Activated CD4-positive, alpha-beta T cell treated with anti-CD3 and anti-CD28 coated beads for 24 hours (primary cell): ENCODE measurements at regions not wholly inside any gene's neighbourhood (a gene's known extent, or its start where the extent isn't known, plus 50 kb on each side); places are given as distances from the start of the nearest gene placed in this dataset.

ENCODE experiments used
- DNase-seq, 2 donors: peaks; one replicate each; pipeline ENCODE4 v3.0.0-alpha.2; 2020; ENCODE audit warnings: low read depth in 2 of 2

GRCh38 chr2:82508702-82509101, 1950.4 kb downstream of the SUCLG1 start:
- no peak for DNase-seq

- no peak for DNase-seq
Measured at GRCh38 chr2:82507657-82508056, 1951.4 kb downstream of the SUCLG1 start.

GRCh38 chr2:82501217-82501616, 1957.9 kb downstream of the SUCLG1 start:
- no peak for DNase-seq

DNA sequence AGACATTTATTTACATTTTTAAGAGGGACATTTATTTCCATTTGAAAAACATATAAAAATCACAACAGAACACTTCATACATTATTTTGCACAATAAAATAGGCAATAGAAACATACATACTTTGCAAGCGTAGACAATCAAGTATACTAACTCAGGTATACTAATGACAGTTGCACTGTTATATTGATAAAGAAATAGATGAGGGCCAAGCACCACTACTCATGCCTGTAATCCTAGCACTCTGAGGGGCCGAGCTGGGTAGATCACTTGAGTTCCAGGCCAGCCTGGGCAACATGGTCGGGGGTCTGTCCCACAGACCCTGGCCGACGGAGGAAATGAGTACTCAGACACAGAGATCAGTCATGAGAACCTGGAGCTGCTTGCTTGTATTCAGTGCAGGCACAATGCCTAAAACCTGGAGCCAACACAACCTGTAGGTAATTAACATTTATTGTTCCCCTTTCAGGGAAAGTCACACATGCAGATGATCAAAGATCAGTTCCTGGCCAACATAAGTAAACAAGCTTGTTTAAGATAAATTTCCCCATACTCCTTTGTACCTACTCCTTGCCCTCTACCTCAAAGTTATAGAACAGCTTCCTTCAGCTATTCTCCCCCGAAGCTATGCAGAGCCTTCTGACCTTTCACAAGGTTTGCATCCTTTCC, 1960.2 kb downstream of the SUCLG1 start:
- no peak for DNase-seq

GRCh38 chr2:82494739-82495138, 1964.3 kb downstream of the SUCLG1 start:
- DNase-seq: no peak

DNA sequence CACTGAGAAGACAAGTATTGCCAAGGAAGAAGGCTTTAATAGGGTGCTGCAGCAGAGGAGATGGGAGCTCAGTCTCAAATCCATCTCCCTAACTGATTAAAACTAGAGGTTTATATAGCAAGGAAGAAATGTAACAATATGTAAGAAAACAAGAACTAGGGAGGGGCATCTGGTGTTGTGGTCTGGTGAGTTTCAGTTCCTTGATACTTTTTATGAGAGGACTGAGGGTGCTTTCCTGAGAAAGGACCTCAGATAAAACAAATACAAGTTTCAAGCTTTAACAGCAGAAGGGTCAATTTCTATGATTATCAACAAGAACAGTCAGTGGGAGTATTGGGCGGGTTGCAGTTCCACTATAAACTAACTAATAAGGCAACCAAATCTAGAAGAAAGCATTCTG, 1967.5 kb downstream of the SUCLG1 start:
- no peak for DNase-seq

GRCh38 chr2:82487354-82487753, 1971.7 kb downstream of the SUCLG1 start:
- no peak for DNase-seq

DNA sequence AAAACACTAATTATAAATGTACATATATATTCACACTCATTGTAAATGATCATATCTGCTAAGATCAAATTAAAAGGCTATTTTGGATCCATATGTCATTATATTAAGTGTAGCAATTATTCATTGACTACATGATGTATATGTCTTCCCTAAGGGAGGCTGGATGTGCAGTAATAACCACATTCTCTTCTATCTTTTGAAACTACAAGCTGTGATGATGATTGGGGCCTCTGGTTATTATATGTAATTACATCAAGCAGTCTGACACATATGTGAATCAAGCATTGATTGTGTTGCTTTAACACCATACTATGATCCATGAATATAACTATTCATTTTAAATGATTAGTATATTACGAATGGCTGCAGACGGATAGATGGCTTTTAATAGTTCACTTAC, 1973.4 kb downstream of the SUCLG1 start:
- DNase-seq: no peak

DNA sequence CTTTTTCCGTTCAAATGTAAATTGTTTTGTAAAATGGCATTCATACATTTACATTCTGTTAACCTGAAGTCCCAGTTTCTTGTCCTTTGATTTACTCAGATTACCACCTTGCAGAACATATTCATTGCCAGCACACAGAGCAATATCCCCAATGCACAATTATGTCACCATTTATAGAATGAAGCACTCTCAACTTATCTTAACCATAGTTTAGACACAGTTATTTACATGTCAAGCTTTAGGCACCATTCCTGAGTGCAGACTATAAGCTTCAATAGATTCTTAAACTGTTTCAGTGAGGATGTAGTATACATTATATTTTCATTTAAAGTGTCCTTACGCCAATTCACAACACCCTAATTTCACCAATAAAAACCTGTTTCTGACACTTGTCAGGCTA, 1977.9 kb downstream of the SUCLG1 start:
- DNase-seq: no peak

DNA sequence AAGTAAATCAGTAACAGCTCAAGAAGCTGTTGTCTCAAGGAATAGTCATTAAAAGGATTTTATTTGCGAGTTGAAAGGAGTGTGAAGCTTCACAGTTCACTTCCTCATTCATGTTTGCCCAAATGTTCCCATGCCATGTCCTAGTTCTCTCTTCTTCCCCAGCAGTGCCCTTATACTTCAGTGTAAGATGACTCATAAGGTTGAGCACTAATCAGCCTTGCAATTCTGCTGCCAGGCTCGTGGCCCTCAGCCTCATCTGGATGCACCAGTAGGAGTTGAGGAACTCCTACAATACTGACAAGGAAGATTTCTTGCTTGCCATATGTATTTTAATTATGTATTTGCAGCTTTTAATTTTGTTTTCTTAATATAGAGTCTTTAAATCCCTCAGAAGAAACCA, 1980.4 kb downstream of the SUCLG1 start:
- no peak for DNase-seq

DNA sequence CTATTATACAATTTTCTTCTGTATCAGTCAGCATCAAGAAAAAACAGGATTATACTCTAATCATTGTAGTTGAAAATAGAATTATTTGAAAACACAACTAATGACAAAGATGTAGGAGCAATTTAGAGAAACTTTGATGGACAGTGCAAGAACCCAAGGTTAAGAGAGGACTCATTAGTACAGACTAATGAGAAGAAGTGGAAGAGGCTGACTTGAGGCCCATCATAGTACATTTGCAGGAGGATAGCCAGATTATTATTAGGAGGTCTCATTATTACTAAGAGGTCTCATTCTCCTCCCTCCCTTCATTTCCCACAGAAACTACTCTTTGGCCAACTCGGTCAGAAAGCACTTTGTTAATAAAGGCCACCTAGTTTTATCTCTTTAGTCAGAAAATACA, 1983.0 kb downstream of the SUCLG1 start:
- DNase-seq: no peak

DNA sequence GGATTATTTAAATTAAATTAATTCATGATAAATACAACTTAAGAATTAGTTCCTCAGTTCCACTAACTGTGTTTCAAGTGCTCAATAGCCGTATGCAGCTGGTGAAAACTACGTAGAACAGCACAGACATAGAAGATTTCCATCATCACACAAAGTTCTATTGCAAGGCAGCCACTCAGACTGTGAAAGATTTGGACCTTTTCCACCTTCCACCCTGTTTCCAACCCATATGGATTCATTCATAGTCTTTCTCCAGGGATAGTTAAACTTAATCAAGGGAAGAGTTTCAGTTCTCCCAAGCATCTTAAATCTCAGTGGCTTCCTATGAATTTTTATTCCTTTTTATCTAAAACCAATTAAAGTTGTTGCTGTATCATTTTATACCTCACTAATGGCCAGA, 2030.8 kb downstream of the SUCLG1 start:
- no peak for DNase-seq

GRCh38 chr2:82412021-82412420, 2047.1 kb downstream of the SUCLG1 start:
- no peak for DNase-seq

DNA sequence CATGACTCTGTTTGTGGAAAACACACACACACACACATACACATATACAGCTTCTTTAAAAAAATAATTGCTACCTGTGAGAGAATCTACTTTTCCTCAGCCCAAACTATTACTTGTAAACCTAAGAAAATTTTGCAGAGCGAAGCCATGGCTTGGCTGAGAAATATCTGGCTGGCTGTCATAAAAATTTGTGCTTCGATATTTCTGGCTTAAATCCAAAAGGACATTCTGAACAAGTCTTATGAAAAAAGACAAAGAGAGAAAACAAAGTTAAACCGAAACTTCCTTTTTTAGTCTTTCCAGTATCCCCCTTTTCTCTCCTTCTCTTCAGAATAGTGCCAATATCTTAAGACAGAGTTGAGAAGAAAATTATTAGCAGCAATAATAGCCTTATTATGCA, 2048.0 kb downstream of the SUCLG1 start:
- DNase-seq: no peak

- DNase-seq: no peak
Measured at GRCh38 chr2:82395531-82395930, 2063.5 kb downstream of the SUCLG1 start.

GRCh38 chr2:82391386-82391785, 2067.7 kb downstream of the SUCLG1 start:
- no peak for DNase-seq

- DNase-seq: no peak
Measured at GRCh38 chr2:82355622-82356021, 2051.1 kb upstream of the LRRTM1 start.

DNA sequence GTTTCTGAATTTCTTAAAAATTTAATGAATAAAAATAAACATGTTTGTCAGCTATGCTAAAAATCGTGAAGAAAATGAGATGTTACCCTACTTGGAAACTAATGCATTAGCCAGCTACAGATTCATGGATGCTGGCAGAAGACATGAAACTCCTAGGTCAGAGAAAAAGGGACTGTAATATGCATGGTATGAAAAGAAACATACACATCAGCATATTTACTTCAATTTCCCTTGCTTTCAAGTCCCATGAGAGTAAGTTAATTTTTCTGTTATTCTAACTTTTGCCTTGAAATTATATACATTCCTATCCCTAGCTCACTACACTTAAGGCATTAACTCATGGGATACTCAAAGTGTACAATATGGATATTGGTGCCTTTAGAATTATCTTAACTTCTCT, 2041.4 kb upstream of the LRRTM1 start:
- DNase-seq: no peak

DNA sequence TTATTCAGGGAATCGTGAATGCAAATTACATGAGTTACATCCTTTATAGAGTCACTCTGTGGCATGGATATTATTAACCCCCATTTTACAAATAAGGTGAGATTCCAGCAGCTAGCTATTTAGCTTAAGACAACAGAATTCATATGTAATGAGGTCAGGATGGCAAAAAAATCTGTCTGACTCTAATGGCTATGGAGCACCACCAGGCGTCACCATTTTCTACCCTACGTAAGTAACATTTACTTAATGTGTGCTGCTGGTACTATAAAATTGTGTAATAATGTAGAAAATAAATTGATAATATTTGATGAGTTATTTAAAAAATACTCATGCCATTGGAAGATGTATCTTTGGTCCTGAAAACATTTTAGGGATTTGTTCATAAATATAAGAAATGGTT, 2040.1 kb upstream of the LRRTM1 start:
- DNase-seq: no peak

DNA sequence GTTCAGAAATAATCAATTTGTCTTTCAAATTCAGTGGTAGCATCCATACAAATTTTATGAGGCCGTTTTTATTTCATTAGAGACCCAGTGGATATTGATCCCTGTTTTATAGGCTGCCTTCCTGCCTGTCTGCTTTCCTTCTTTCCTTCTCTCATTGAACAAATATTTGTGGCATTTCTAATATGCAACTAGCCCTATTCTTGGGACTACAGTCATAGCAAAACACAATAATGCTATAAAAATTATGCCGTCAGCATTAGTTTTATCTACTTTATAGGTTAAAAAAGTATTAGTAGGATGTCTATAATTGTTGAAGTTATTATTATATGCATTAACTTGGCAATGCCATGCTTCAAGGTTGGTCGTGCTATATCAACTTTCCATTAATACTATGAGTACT, 2037.8 kb upstream of the LRRTM1 start:
- DNase-seq: no peak

- DNase-seq: no peak
Measured at GRCh38 chr2:82340578-82341053, 2036.1 kb upstream of the LRRTM1 start.

GRCh38 chr2:82339805-82340204, 2035.3 kb upstream of the LRRTM1 start:
- DNase-seq: no peak

DNA sequence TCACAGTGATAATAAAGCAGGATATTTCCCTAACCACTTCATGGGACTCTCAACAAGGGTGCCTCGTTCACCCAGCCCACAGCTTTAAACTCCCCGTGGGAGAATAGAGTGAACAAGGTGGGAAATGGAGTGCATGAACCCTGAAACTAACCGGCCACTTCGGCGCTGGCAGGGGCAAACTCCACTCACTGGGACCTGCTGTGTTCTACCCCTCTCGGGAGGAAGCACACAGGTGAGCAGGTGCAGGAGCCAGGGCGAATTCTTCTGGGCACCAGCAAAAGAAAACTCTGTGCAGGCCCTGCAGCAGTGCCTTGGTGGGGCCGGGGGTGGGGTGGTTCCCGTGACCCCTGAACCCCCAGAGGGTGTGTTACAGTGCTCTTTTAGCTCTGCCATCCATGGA, 2029.1 kb upstream of the LRRTM1 start:
- DNase-seq: no peak

DNA sequence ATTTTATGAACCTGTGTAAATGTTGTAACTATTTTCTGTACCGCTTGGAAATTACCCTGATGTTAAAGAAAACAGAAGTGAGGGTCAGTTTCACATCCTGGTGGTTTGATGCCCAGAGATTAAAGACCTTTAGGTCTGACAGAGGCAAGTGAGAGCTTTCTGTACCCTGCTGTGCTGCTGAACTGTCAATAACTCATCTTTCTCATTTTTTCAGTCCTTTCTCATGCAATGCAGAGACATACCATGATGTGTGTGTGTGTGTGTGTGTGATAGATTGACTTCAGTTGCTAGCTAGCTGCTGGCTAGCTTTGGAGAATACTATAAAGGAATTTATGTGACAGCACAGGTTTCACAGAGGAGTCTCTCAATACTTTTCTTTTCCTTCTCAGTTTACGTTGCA, 2025.6 kb upstream of the LRRTM1 start:
- DNase-seq: no peak
